Activated T-helper 1 cell treated with anti-CD3 and anti-CD28 coated beads, Interleukin-12 subunit alpha, Interleukin-12 subunit beta, Interleukin-2, Interleukin-4 antibody, amounts not matched to agents 30 ng/mL and 10 ng/mL and 1 ng/mL, durations not matched to agents 14 hours and 24 hours and 36 hours (primary cell): ENCODE measurements at regions not wholly inside any gene's neighbourhood (a gene's known extent, or its start where the extent isn't known, plus 50 kb on each side); places are given as distances from the start of the nearest gene placed in this dataset.

Experiments used
- DNase-seq: peaks from one replicate; pipeline ENCODE4 v3.0.0; 2021; ENCODE audit warnings: low spot score
- H3K27ac Mint-ChIP-seq: one replicate; pipeline ENCODE4 v1.8.0; 2021; ENCODE audit warnings: mild to moderate bottlenecking, mixed read lengths
- H3K27me3 Mint-ChIP-seq: one replicate; pipeline ENCODE4 v1.8.0; 2022; ENCODE audit warnings: mild to moderate bottlenecking, moderate library complexity, mixed read lengths; ENCODE audit not compliant: insufficient read depth
- H3K36me3 Mint-ChIP-seq: one replicate; pipeline ENCODE4 v1.8.0; 2021; ENCODE audit warnings: low read depth, mixed read lengths
- H3K4me1 Mint-ChIP-seq: one replicate; pipeline ENCODE4 v1.8.0; 2021; ENCODE audit warnings: low read depth, mixed read lengths
- H3K4me3 Mint-ChIP-seq: one replicate; pipeline ENCODE4 v1.8.0; 2021; ENCODE audit warnings: mild to moderate bottlenecking, moderate library complexity, mixed read lengths
- H3K9me3 Mint-ChIP-seq: one replicate; pipeline ENCODE4 v1.8.0; 2021; ENCODE audit warnings: mixed read lengths
- intact Hi-C: fragments of 100-400 bp; cut with micrococcal nuclease; formaldehyde crosslinking; loops from one replicate; pipeline ENCODE4 v1.15.1; 2024

DNA sequence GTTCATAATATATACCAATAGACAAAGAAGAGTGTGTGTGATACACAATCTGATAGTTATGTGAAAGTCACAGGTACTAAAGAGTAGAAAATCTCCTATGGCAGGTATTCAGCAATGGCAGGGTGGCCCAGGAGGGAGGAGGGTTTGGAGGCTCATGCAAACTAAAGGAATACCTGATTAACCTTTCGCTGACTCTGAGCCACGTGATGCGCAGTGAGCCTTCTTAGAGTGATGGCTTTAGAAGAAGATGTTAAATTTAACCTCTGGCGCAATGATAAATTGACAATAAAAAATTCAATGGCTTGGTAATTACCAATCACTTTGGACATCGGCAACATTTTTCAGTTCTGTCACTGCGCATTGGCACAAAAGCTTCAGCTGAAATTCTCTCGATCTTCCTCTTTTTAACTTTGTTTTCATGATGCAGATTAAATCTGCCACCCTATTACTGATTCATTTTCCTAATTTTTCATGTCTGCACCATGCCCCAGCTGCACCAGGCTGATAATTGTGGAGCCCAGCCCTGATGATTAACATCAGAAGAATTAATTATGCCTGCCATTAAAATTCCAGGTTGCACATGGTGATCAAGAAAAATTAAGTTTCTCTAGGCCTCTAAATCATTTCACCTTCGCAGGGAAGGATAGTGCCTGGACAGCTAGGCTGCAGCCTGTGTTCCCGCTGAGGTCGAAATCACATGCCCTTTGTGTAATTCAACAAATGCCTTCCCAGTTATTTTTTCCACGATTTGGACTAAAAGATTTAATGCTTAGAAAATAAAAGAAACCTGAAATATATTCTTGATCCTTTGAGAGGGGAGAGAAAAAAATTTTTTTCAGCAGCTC, 250.6 kb upstream of the HNRNPA3 start:
- H3K27ac Mint-ChIP-seq: no peak overlapping the region
- no peaks in the 10 kb centered on the region for H3K9me3 Mint-ChIP-seq
- no peaks in the 10 kb centered on the region for H3K4me1 Mint-ChIP-seq
- no peak overlapping the region for H3K4me3 Mint-ChIP-seq
- no peak for DNase-seq
- no peaks in the 10 kb centered on the region for H3K36me3 Mint-ChIP-seq
- peaks cover 38% of the 10 kb centered on the region for H3K27me3 Mint-ChIP-seq
- intact Hi-C loops: no loop called here

DNA sequence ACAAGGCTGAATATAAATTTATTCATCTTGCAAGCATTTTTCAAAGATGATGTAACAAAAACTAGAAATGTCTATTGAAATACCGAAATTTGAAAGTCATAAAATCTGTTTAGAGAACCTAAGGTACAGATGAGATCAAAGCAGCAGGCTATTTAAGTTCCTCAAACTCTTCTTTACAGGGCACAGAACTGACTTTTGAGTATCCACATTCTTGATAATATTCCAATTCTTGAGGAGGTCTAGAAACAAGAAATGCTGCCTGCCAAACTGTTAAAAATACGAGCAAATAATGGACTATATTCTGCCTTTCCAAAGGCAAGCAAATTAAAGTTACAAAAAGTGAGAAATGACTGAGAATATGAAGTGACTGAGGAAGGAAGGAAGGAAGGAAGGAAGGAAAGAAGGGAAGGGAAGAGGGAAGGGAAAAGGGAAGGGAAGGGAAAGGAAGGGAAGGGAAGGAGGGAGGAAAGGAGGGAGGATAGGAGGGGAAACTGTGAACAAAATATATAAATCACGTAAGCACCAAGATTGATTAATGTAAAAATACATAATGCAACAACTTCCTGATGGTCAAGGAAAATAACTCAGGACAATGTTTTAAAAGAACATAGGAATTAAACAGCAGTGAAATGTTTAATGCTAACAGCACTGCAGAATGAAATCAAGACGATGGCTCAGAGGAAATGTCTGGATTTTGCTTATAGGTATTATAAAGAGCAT, 248.9 kb upstream of the HNRNPA3 start:
- Mint-ChIP-seq H3K4me1 (no peaks in the 10 kb centered on the region), H3K4me3 (no peak overlapping the region), H3K27ac (no peak overlapping the region), H3K36me3 (no peaks in the 10 kb centered on the region), H3K27me3 (peaks cover 31% of the 10 kb centered on the region), H3K9me3 (no peaks in the 10 kb centered on the region)
- no peak for DNase-seq
- intact Hi-C loops: no loop called here

DNA sequence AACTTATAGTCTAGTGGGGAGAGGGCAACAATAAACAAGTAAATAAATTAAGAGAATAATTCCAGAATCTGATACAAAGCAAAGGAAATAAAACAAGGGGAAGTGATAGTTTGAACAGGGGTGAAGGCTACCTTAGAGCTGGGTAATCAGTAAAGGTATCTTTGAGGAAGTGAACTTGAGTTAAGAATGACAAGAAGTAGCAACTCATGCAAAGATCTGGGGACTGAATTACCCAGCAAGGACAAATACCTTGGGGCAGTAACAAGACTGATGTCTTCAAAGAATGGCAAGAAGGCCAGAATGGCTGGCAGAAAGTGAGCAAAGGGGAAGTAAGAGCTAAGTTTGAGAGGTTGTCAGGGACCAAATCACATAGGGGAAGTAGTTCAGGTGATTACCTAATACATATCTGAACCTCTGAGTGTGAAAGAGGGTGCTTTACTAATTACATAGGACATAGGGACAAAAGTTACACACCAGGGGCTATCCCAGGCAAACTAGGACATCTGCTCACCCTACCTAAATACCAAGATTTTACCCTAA, 244.6 kb upstream of the HNRNPA3 start:
- H3K4me3 Mint-ChIP-seq: no peak overlapping the region
- no peaks in the 10 kb centered on the region for H3K9me3 Mint-ChIP-seq
- H3K27ac Mint-ChIP-seq: no peak overlapping the region
- H3K27me3 Mint-ChIP-seq: peaks cover 23% of the 10 kb centered on the region
- no peaks in the 10 kb centered on the region for H3K4me1 Mint-ChIP-seq
- intact Hi-C loops: no loop called here
- H3K36me3 Mint-ChIP-seq: no peaks in the 10 kb centered on the region
- no peak for DNase-seq

DNA sequence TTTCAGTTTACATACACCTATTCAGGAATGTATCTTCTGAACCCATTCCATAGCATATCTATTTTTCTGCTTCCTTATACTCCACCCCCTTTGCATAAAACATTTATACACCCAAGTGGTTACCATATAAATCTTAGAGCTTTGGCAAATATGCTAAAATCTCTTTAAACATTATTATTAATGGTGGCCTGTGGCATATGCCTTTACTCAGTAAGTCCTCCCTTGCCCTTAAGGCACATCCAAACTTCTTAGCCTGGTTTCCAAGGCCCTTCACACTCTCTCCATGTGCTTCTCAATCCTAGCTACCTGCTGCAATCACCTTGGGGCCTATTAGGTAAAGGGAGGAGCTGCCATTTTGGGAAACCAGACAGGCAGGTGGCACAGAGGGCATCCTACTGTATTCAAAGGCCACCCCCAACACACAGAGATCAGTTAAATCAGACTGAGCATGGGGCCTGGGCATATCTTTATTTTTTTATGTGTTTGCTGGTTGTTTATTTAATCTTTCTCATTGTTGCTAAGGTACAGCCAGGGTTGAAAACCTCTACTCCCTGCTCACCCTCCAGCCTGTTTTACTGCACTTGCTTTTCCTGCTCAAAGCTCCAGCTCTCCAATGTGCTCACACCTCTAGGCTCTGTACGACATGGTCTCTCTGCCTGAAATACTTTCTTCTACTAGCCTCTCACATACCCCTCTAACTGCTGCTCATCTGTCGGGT, 242.8 kb upstream of the HNRNPA3 start:
- Mint-ChIP-seq H3K4me3 (no peak overlapping the region), H3K9me3 (no peaks in the 10 kb centered on the region), H3K27me3 (peaks cover 24% of the 10 kb centered on the region), H3K27ac (no peak overlapping the region), H3K4me1 (no peaks in the 10 kb centered on the region), H3K36me3 (no peaks in the 10 kb centered on the region)
- intact Hi-C loops: no loop called here
- no peak for DNase-seq

DNA sequence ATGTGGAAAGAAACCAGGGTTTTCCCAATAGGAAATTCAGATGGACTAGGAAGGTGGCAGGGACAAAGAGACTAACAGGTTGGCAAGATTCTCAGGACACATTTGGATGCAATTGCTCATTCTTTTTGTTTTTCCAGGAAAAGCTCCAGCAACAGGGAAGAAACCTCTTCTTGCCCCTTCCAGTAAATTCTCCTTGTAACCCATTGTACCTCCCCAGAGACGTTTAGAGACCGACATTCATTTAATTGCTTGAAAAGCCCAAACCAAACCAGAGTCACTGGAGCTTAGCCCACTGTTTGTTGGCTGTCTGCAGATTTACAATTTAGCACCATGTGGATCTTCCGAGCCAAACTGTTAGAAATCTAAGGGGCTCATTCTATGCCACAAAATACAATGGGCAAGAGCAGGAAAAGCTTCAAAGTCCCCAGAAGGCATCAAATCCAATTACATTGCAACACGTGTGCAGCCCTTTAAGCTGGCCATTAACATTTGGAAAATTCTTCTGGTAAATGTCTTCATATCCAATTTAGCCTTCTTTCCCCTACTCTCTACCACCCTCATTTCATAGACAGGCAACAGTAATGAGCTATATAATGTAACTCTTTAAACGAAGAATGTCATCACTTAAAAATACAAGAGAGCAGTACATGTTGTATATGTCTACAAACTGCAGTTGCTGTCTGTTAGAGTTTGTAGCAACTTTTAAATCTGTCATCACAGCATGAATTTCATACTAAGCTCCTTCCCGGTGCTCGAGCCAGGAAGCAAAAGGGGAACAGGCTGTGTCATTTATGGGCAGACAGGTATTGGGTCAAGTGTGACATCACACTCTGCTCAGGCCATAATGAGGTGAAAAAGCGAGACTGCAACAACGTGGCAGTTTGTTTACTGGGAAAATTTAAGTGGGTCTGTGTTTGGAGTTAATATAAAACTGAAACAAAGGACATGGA, 235.6 kb upstream of the HNRNPA3 start:
- H3K27me3 Mint-ChIP-seq: peaks cover 24% of the 10 kb centered on the region
- DNase-seq: no peak
- intact Hi-C loops: no loop called here
- no peak overlapping the region for H3K27ac Mint-ChIP-seq
- H3K9me3 Mint-ChIP-seq: no peaks in the 10 kb centered on the region
- no peaks in the 10 kb centered on the region for H3K36me3 Mint-ChIP-seq
- H3K4me1 Mint-ChIP-seq: no peaks in the 10 kb centered on the region
- H3K4me3 Mint-ChIP-seq: no peak overlapping the region

DNA sequence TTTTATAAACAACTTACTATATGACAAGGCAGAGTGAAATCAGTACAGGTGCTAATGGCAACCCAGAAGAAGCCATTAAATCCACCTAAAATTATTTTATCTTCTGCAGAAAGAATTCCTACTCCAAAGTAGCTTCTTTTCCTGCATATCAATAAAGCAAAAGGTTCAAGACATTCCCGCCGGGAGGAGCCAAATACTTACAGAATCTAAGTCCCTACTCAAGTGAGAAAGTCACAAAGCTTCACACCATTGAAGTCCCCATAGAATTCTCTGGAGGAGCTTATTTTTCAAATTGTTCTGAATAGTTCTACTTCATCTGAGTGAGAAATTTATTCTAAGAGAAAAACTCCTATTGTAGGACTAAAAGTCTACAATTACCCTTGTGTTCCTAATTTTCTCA, 233.7 kb upstream of the HNRNPA3 start:
- peaks cover 16% of the 10 kb centered on the region for H3K27me3 Mint-ChIP-seq
- no peaks in the 10 kb centered on the region for H3K9me3 Mint-ChIP-seq
- DNase-seq: no peak
- H3K27ac Mint-ChIP-seq: no peak overlapping the region
- no peaks in the 10 kb centered on the region for H3K4me1 Mint-ChIP-seq
- H3K36me3 Mint-ChIP-seq: no peaks in the 10 kb centered on the region
- H3K4me3 Mint-ChIP-seq: no peak overlapping the region
- intact Hi-C loops: no loop called here

DNA sequence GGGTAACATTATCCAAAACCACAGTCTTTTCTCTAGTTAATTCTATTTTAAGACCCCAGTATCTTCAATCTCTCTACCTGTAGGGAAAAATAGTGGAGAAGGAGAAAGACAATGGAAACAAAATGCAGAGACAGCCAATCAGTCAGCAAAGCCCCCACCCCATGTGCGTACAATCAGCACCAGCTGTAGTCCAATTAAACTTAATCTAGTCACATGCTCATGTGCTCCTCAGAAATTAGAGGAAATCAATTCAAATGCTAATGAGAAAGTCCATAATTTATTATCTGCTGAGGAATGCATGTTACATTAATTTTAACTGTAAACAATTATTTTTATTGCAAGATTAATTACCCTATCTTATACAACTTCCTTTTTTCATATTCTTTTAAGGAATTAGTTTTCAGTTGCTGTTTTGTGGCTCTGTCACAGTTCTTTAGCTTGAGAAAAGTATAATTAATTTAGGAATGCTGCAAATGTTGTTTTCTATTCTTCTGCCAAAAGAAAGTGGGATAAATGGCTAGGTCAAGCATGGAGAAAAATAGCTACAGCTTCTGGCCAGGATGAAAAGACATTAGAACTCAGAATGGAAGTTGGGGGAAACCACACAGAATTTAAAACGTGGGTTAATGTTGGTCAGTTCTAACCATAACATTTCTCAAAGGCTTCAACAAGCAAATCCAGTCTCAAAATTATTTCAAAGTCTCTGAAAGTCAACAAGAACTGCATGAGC, 232.4 kb upstream of the HNRNPA3 start:
- intact Hi-C loops: no loop called here
- no peak overlapping the region for H3K4me3 Mint-ChIP-seq

DNA sequence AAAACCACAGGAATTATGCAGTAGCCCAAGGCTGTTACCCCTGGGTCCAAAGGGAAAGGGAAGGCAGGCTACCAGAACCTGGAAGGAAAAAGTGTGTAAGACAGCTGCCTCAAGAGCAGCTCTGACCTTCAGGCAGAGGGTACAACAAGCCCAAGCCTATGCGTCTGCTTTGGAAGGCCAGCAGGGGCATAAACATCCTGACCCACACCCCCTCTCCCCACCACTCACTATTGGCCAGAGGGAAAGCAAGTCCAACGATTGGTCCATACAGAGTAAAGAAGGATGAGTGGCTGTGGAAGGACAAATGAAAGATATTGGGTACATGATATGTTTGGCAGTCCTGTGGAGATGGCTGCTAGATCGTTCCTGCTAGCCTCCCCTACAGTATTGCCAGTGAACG, 227.6 kb upstream of the HNRNPA3 start:
- Mint-ChIP-seq H3K36me3 (no peaks in the 10 kb centered on the region), H3K27ac (no peak overlapping the region), H3K9me3 (no peaks in the 10 kb centered on the region), H3K4me3 (no peak overlapping the region), H3K27me3 (peaks cover 25% of the 10 kb centered on the region), H3K4me1 (no peaks in the 10 kb centered on the region)
- no peak for DNase-seq
- intact Hi-C loops: no loop called here

More for the DNA sequence above, 232.4 kb upstream of the HNRNPA3 start:
- Mint-ChIP-seq H3K9me3 (no peaks in the 10 kb centered on the region), H3K27ac (no peak overlapping the region), H3K36me3 (no peaks in the 10 kb centered on the region), H3K27me3 (peaks cover 17% of the 10 kb centered on the region), H3K4me1 (no peaks in the 10 kb centered on the region)
- DNase-seq: no peak

DNA sequence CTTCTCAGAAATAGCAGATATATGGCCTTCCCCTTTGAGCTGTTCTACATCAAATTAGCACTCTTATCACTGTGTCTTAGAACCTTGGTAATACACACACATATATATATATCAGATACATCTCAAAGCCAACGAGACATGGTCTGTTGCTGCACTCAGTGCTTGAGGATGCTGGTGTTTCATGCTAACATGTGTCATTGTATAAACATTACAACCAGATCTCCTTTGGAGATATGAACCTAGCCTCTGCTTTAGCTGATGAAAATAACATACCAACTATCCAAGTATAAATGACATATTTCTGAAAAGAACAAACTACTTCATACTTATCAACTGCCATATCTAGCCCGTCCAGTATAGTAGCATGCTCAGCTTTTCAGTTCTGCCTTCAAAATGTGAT, 226.7 kb upstream of the HNRNPA3 start:
- intact Hi-C loops: no loop called here
- no peak overlapping the region for H3K4me3 Mint-ChIP-seq
- peaks cover 25% of the 10 kb centered on the region for H3K27me3 Mint-ChIP-seq
- H3K27ac Mint-ChIP-seq: no peak overlapping the region
- no peak for DNase-seq
- H3K4me1 Mint-ChIP-seq: no peaks in the 10 kb centered on the region
- H3K36me3 Mint-ChIP-seq: no peaks in the 10 kb centered on the region
- H3K9me3 Mint-ChIP-seq: no peaks in the 10 kb centered on the region

DNA sequence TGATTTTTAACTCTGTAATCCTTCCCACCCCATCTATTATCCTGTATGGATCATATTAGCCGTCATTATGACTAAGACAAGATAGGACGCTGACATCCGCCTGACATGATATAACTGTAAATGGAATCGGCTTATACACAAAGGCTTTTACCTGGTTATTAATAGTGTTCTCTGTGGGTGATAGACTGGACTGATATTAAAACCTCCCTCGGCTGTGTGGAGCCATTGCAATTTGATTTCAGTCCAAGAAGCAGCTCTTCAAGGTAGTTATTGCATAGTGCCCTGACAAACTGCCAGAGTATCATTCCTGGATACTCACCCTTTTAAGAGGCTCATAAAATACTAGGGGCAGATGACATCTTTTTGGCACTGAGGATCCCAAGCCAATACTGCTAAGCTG, 226.1 kb upstream of the HNRNPA3 start:
- no peaks in the 10 kb centered on the region for H3K9me3 Mint-ChIP-seq
- intact Hi-C loops: no loop called here
- no peak overlapping the region for H3K27ac Mint-ChIP-seq
- peaks cover 22% of the 10 kb centered on the region for H3K27me3 Mint-ChIP-seq
- DNase-seq: no peak
- H3K4me3 Mint-ChIP-seq: no peak overlapping the region
- no peaks in the 10 kb centered on the region for H3K36me3 Mint-ChIP-seq
- H3K4me1 Mint-ChIP-seq: no peaks in the 10 kb centered on the region

DNA sequence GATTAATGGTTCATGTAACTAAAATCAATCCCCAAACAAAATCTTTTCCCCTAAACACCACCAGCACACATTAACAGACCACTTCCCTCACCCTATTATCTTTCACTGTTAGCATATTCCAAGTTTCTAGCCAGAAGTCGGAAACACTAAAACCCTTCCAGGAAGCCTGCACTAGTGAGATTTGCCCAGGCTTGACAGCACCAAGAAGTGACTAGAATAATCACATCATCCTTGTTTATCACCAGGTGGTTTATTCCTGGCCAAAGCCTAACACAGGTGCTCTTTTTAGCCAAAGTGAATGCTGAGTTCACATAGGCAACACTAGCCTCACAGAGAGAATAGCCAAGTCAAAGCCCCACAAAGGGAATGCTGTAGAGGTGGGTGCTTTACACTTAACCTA, 221.2 kb upstream of the HNRNPA3 start:
- intact Hi-C loops: no loop called here
- no peak for DNase-seq
- H3K36me3 Mint-ChIP-seq: peaks cover 3% of the 10 kb centered on the region
- H3K4me3 Mint-ChIP-seq: no peak overlapping the region
- peaks cover 12% of the 10 kb centered on the region for H3K9me3 Mint-ChIP-seq
- no peaks in the 10 kb centered on the region for H3K4me1 Mint-ChIP-seq
- no peak overlapping the region for H3K27ac Mint-ChIP-seq
- peaks cover 16% of the 10 kb centered on the region for H3K27me3 Mint-ChIP-seq
